ENCODE measurements at regions not wholly inside any gene's neighbourhood (a gene's known extent, or its start where the extent isn't known, plus 50 kb on each side); places are given as distances from the start of the nearest gene placed in this dataset.

GRCh38 chr1:36572906-36573305, 90.2 kb upstream of the CSF3R start:
- DNase-seq (ENCODE audit: low spot score): no peak
- peaks cover 4% of the 10 kb centered on the region for H3K27me3 ChIP-seq (replicated peaks; ENCODE audit: insufficient read depth)
- no peaks in the 10 kb centered on the region for H3K4me1 ChIP-seq (replicated peaks)
- intact Hi-C loops (cut with DNase I): no loop called here
- H3K27ac ChIP-seq: no peak overlapping the region
- H3K9me3 ChIP-seq: no peaks in the 10 kb centered on the region
- no peak overlapping the region for H3K4me3 ChIP-seq
- WGBS: 52% methylated on average over 11 of the region's 11 CpGs
- no peak for TF ChIP-seq POLR2AphosphoS5 (IDR thresholded peaks at IDR 0.05)
- TF ChIP-seq POLR2A (IDR thresholded peaks at IDR 0.05): no peak
- TF ChIP-seq CTCF (IDR thresholded peaks at IDR 0.05): no peak
- H3K36me3 ChIP-seq: no peaks in the 10 kb centered on the region

GRCh38 chr1:36572142-36572715, 89.5 kb upstream of the CSF3R start:
- H3K4me3 ChIP-seq: no peak overlapping the region
- no peak for DNase-seq (ENCODE audit: low spot score)
- WGBS: 44% methylated on average over 15 of the region's 15 CpGs
- no peaks in the 10 kb centered on the region for H3K4me1 ChIP-seq (replicated peaks)
- no peak for TF ChIP-seq POLR2A (IDR thresholded peaks at IDR 0.05)
- no peak overlapping the region for H3K27ac ChIP-seq
- H3K27me3 ChIP-seq (replicated peaks; ENCODE audit: insufficient read depth): peaks cover 4% of the 10 kb centered on the region
- intact Hi-C loops (cut with DNase I): no loop called here
- no peaks in the 10 kb centered on the region for H3K36me3 ChIP-seq
- H3K9me3 ChIP-seq: no peaks in the 10 kb centered on the region

DNA sequence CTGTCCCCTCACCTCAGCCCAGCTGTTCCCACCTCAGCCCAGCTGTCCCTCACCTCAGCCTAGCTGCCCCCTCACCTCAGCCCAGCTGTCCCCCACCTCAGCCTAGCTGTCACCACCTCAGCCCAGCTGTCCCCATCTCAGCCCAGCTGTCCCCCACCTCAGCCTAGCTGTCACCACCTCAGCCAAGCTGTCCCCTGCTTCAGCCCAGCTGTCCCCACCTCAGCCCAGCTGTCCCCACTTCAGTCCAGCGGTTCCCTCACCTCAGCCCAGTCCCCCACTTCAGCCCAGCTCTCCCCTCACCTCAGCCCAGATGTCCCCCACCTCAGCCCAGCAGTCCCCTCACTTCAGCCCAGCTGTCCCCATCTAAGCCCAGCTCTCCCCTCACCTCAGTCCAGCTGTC, 88.4 kb upstream of the CSF3R start:
- Histone ChIP-seq H3K27me3 (replicated peaks; ENCODE audit: insufficient read depth) (peaks cover 4% of the 10 kb centered on the region), H3K27ac (no peak overlapping the region), H3K36me3 (no peaks in the 10 kb centered on the region), H3K4me1 (replicated peaks) (no peaks in the 10 kb centered on the region), H3K9me3 (no peaks in the 10 kb centered on the region), H3K4me3 (no peak overlapping the region)
- TF ChIP-seq POLR2AphosphoS5 (IDR thresholded peaks at IDR 0.05) (no peak), CTCF (IDR thresholded peaks at IDR 0.05) (no peak), POLR2A (IDR thresholded peaks at IDR 0.05) (no peak)
- WGBS: 77% methylated on average over 1 of the region's 1 CpG
- no peak for DNase-seq (ENCODE audit: low spot score)
- intact Hi-C loops (cut with DNase I): no loop called here

GRCh38 chr1:36570478-36571060, 87.9 kb upstream of the CSF3R start:
- intact Hi-C loops (cut with DNase I): no loop called here
- no peak for DNase-seq (ENCODE audit: low spot score)
- peaks cover 4% of the 10 kb centered on the region for H3K27me3 ChIP-seq (replicated peaks; ENCODE audit: insufficient read depth)

DNA sequence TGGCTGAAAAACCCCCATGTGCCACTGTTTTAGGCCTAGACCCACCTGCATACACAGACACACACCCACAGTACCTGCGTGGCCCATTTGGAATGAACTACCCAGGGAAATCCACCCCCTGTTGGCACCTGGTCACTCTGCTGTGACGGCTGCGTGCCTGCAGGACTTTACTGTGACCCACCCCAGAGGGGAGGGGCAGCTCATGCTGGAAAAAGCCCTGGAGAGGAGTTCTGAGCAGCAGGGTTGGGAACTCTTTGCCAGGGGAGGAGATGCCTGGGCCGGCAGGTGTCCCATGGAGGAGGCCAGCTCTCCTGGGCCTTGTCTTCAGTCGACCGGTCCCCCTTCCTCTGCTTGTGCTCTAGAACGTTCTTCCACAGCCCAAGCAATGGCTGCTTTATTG, 87.3 kb upstream of the CSF3R start:
- no peak overlapping the region for H3K4me3 ChIP-seq
- H3K36me3 ChIP-seq: no peaks in the 10 kb centered on the region
- H3K4me1 ChIP-seq (replicated peaks): no peaks in the 10 kb centered on the region
- 50% methylated on average over 7 of the region's 7 CpGs for WGBS
- DNase-seq (ENCODE audit: low spot score): no peak
- H3K9me3 ChIP-seq: no peaks in the 10 kb centered on the region
- TF ChIP-seq POLR2AphosphoS5 (IDR thresholded peaks at IDR 0.05): no peak
- no peak for TF ChIP-seq POLR2A (IDR thresholded peaks at IDR 0.05)
- TF ChIP-seq CTCF (IDR thresholded peaks at IDR 0.05): no peak
- intact Hi-C loops (cut with DNase I): no loop called here
- no peak overlapping the region for H3K27ac ChIP-seq
- H3K27me3 ChIP-seq (replicated peaks; ENCODE audit: insufficient read depth): peaks cover 4% of the 10 kb centered on the region

More at GRCh38 chr1:36570478-36571060, 87.9 kb upstream of the CSF3R start:
- Histone ChIP-seq H3K36me3 (no peaks in the 10 kb centered on the region), H3K27ac (no peak overlapping the region), H3K4me3 (no peak overlapping the region), H3K4me1 (replicated peaks) (no peaks in the 10 kb centered on the region), H3K9me3 (no peaks in the 10 kb centered on the region)
- TF ChIP-seq CTCF (IDR thresholded peaks at IDR 0.05) (no peak), POLR2AphosphoS5 (IDR thresholded peaks at IDR 0.05) (no peak), POLR2A (IDR thresholded peaks at IDR 0.05) (no peak)
- 95% methylated on average over 12 of the region's 12 CpGs for WGBS

Measured in prostate gland (tissue), 2 donors.